ENCODE measurements at regions not wholly inside any gene's neighbourhood (a gene's known extent, or its start where the extent isn't known, plus 50 kb on each side); places are given as distances from the start of the nearest gene placed in this dataset.

GRCh38 chr2:7916670-7917069 lies 765.2 kb upstream of the ID2 start:
- Histone ChIP-seq H3K9me3 (ENCODE audit: low read depth) (no peaks in the 10 kb centered on the region), H4K20me1 (ENCODE audit: insufficient read depth) (no peaks in the 10 kb centered on the region), H3F3A (ENCODE audit: insufficient read depth) (no peaks in the 10 kb centered on the region), H3K4me2 (ENCODE audit: unreplicated experiment) (no peak overlapping the region), H2AFZ (no peak overlapping the region), H3K36me3 (ENCODE audit: low read depth) (no peaks in the 10 kb centered on the region), H3K27me3 (replicated peaks; ENCODE audit: insufficient read depth) (no peaks in the 10 kb centered on the region), H3K27ac (no peak overlapping the region), H3K4me1 (ENCODE audit: insufficient read depth) (no peaks in the 10 kb centered on the region), H3K9ac (no peak overlapping the region), H3K4me3 (no peak overlapping the region), H3K9me2 (ENCODE audit: insufficient read depth) (no peaks in the 10 kb centered on the region), H3K79me2 (ENCODE audit: insufficient read depth) (no peaks in the 10 kb centered on the region)
- TF ChIP-seq EZH2phosphoT487 (IDR thresholded peaks at IDR 0.05; ENCODE audit: insufficient read depth, low read depth) (no peak), EZH2 (IDR thresholded peaks at IDR 0.05; ENCODE audit: insufficient read depth, poor library complexity, severe bottlenecking) (no peak)
- DNase-seq: no peak
- 98 to 100% methylated on average over 2 of the region's 2 CpGs for WGBS, 2 experiments (ENCODE audit: low coverage in 1 of 2, low lambda C conversion rate in 2 of 2, missing lambda C conversion rate in 2 of 2)
- in situ Hi-C loops (cut with MboI): no loop called here

GRCh38 chr2:7919510-7919909 lies 762.3 kb upstream of the ID2 start:
- no peaks in the 10 kb centered on the region for H3K4me1 ChIP-seq (ENCODE audit: insufficient read depth)
- H3K4me3 ChIP-seq: no peak overlapping the region
- H3K27me3 ChIP-seq (replicated peaks; ENCODE audit: insufficient read depth): no peaks in the 10 kb centered on the region
- H3K4me2 ChIP-seq (ENCODE audit: unreplicated experiment): no peak overlapping the region
- no peaks in the 10 kb centered on the region for H3K79me2 ChIP-seq (ENCODE audit: insufficient read depth)
- whole genome bisulfite sequencing, 2 experiments (ENCODE audit: low coverage in 1 of 2, low lambda C conversion rate in 2 of 2, missing lambda C conversion rate in 2 of 2): 93 to 98% methylated on average over 8 of the region's 8 CpGs
- H3F3A ChIP-seq (ENCODE audit: insufficient read depth): no peaks in the 10 kb centered on the region
- H3K27ac ChIP-seq: no peak overlapping the region
- in situ Hi-C loops (cut with MboI): no loop called here
- H4K20me1 ChIP-seq (ENCODE audit: insufficient read depth): no peaks in the 10 kb centered on the region
- TF ChIP-seq EZH2phosphoT487 (IDR thresholded peaks at IDR 0.05; ENCODE audit: insufficient read depth, low read depth) (no peak), EZH2 (IDR thresholded peaks at IDR 0.05; ENCODE audit: insufficient read depth, poor library complexity, severe bottlenecking) (no peak)
- no peak for DNase-seq
- no peaks in the 10 kb centered on the region for H3K9me3 ChIP-seq (ENCODE audit: low read depth)
- no peaks in the 10 kb centered on the region for H3K36me3 ChIP-seq (ENCODE audit: low read depth)
- H3K9me2 ChIP-seq (ENCODE audit: insufficient read depth): no peaks in the 10 kb centered on the region
- no peak overlapping the region for H2AFZ ChIP-seq
- H3K9ac ChIP-seq: no peak overlapping the region

- no peaks in the 10 kb centered on the region for H3K9me2 ChIP-seq (ENCODE audit: insufficient read depth)
- H3K4me2 ChIP-seq (ENCODE audit: unreplicated experiment): no peak overlapping the region
- no peak overlapping the region for H3K9ac ChIP-seq
- no peak overlapping the region for H3K27ac ChIP-seq
- 65 to 76% methylated on average over 7 of the region's 7 CpGs for WGBS, 2 experiments (ENCODE audit: low coverage in 1 of 2, low lambda C conversion rate in 2 of 2, missing lambda C conversion rate in 2 of 2)
- H3K4me3 ChIP-seq: no peak overlapping the region
- DNase-seq: no peak
- in situ Hi-C loops (cut with MboI): no loop called here
- no peaks in the 10 kb centered on the region for H3K79me2 ChIP-seq (ENCODE audit: insufficient read depth)
- H3F3A ChIP-seq (ENCODE audit: insufficient read depth): no peaks in the 10 kb centered on the region
- H3K4me1 ChIP-seq (ENCODE audit: insufficient read depth): peaks cover 8% of the 10 kb centered on the region; the same call in 1 of the 2 replicates
- H3K36me3 ChIP-seq (ENCODE audit: low read depth): no peaks in the 10 kb centered on the region
- no peak for TF ChIP-seq EZH2 (IDR thresholded peaks at IDR 0.05; ENCODE audit: insufficient read depth, poor library complexity, severe bottlenecking)
- no peak for TF ChIP-seq EZH2phosphoT487 (IDR thresholded peaks at IDR 0.05; ENCODE audit: insufficient read depth, low read depth)
- no peaks in the 10 kb centered on the region for H3K27me3 ChIP-seq (replicated peaks; ENCODE audit: insufficient read depth)
- H2AFZ ChIP-seq: no peak overlapping the region
- no peaks in the 10 kb centered on the region for H4K20me1 ChIP-seq (ENCODE audit: insufficient read depth)
- H3K9me3 ChIP-seq (ENCODE audit: low read depth): no peaks in the 10 kb centered on the region
Observed at GRCh38 chr2:7924023-7924762, 757.7 kb upstream of the ID2 start.

- Histone ChIP-seq H3K4me2 (ENCODE audit: unreplicated experiment) (no peak overlapping the region), H3F3A (ENCODE audit: insufficient read depth) (no peaks in the 10 kb centered on the region), H3K9me2 (ENCODE audit: insufficient read depth) (no peaks in the 10 kb centered on the region), H4K20me1 (ENCODE audit: insufficient read depth) (no peaks in the 10 kb centered on the region), H3K9ac (no peak overlapping the region), H3K27me3 (replicated peaks; ENCODE audit: insufficient read depth) (no peaks in the 10 kb centered on the region), H3K36me3 (ENCODE audit: low read depth) (no peaks in the 10 kb centered on the region), H2AFZ (no peak overlapping the region), H3K9me3 (ENCODE audit: low read depth) (no peaks in the 10 kb centered on the region), H3K4me3 (no peak overlapping the region), H3K79me2 (ENCODE audit: insufficient read depth) (no peaks in the 10 kb centered on the region), H3K27ac (no peak overlapping the region), H3K4me1 (ENCODE audit: insufficient read depth) (peaks cover 10% of the 10 kb centered on the region; the same call in 1 of the 2 replicates)
- 31 to 50% methylated on average over 1 of the region's 1 CpG for WGBS, 2 experiments (ENCODE audit: low coverage in 1 of 2, low lambda C conversion rate in 2 of 2, missing lambda C conversion rate in 2 of 2)
- no peak for DNase-seq
- in situ Hi-C loops (cut with MboI): no loop called here
- TF ChIP-seq EZH2 (IDR thresholded peaks at IDR 0.05; ENCODE audit: insufficient read depth, poor library complexity, severe bottlenecking) (no peak), EZH2phosphoT487 (IDR thresholded peaks at IDR 0.05; ENCODE audit: insufficient read depth, low read depth) (no peak)
Observed at GRCh38 chr2:7925506-7925905, 756.4 kb upstream of the ID2 start.

All from GM23248 (cell line).